ENCODE measurements at regions not wholly inside any gene's neighbourhood (a gene's known extent, or its start where the extent isn't known, plus 50 kb on each side); places are given as distances from the start of the nearest gene placed in this dataset.

GRCh38 chr5:173762930-173763329, 125.2 kb upstream of the CPEB4 start:
- no peaks in the 10 kb centered on the region for H3K4me1 Mint-ChIP-seq
- ChIA-PET CTCF (no interaction called here), POLR2A (no interaction called here)
- no peaks in the 10 kb centered on the region for H3K36me3 Mint-ChIP-seq
- no peaks in the 10 kb centered on the region for H3K4me1 ChIP-seq (ENCODE audit: control insufficient read depth in 2 of 2, insufficient read depth in 2 of 2, low read length in 2 of 2)
- peaks cover 0 to 7% (median 6%) of the 10 kb centered on the region in 5 donors for H3K27me3 Mint-ChIP-seq
- H3K9me3 Mint-ChIP-seq: no peaks in the 10 kb centered on the region
- no peaks in the 10 kb centered on the region for H3K9me3 ChIP-seq (ENCODE audit: control insufficient read depth in 2 of 3, low read length in 3 of 3)
- intact Hi-C loops (cut with micrococcal nuclease): no loop called here
- DNase-seq (no peak), ATAC-seq (no peak)
- H3K4me3 ChIP-seq (ENCODE audit: low read length): no peak overlapping the region
- no peaks in the 10 kb centered on the region for H3K27me3 ChIP-seq (ENCODE audit: control insufficient read depth in 2 of 2, insufficient read depth in 2 of 2, low read length in 2 of 2)
- H3K27ac Mint-ChIP-seq: no peak overlapping the region
- H3K27ac ChIP-seq (ENCODE audit: low read depth, low read length): no peak overlapping the region
- no peak overlapping the region for H3K4me3 Mint-ChIP-seq
- H3K36me3 ChIP-seq (ENCODE audit: control insufficient read depth in 2 of 3, insufficient read depth in 3 of 3, low read length in 3 of 3): no peaks in the 10 kb centered on the region

- peaks cover 0 to 7% (median 6%) of the 10 kb centered on the region in 5 donors for H3K27me3 Mint-ChIP-seq
- intact Hi-C loops (cut with micrococcal nuclease): no loop called here
- no peaks in the 10 kb centered on the region for H3K36me3 Mint-ChIP-seq
- POLR2A ChIA-PET: no interaction called here
- H3K4me3 ChIP-seq (ENCODE audit: low read length): no peak overlapping the region
- no peaks in the 10 kb centered on the region for H3K4me1 ChIP-seq (ENCODE audit: control insufficient read depth in 2 of 2, insufficient read depth in 2 of 2, low read length in 2 of 2)
- no peaks in the 10 kb centered on the region for H3K9me3 ChIP-seq (ENCODE audit: control insufficient read depth in 2 of 3, low read length in 3 of 3)
- no peaks in the 10 kb centered on the region for H3K9me3 Mint-ChIP-seq
- no peak for ATAC-seq
- H3K27me3 ChIP-seq (ENCODE audit: control insufficient read depth in 2 of 2, insufficient read depth in 2 of 2, low read length in 2 of 2): no peaks in the 10 kb centered on the region
- CTCF ChIA-PET: interaction anchor here (0.5 kb wide), 1 partner anchor 57 kb away, joined by 3 read pairs; no protein-coding TSS in a partner anchor
- no peak for DNase-seq
- no peak overlapping the region for H3K4me3 Mint-ChIP-seq
- no peaks in the 10 kb centered on the region for H3K4me1 Mint-ChIP-seq
- H3K36me3 ChIP-seq (ENCODE audit: control insufficient read depth in 2 of 3, insufficient read depth in 3 of 3, low read length in 3 of 3): no peaks in the 10 kb centered on the region
- no peak overlapping the region for H3K27ac ChIP-seq (ENCODE audit: low read depth, low read length)
- no peak overlapping the region for H3K27ac Mint-ChIP-seq
Measured at GRCh38 chr5:173763410-173763809, 124.7 kb upstream of the CPEB4 start.

GRCh38 chr5:173764332-173765028, 123.7 kb upstream of the CPEB4 start:
- Histone ChIP-seq H3K4me3 (ENCODE audit: low read length) (no peak overlapping the region), H3K4me1 (ENCODE audit: control insufficient read depth in 2 of 2, insufficient read depth in 2 of 2, low read length in 2 of 2) (no peaks in the 10 kb centered on the region), H3K27me3 (ENCODE audit: control insufficient read depth in 2 of 2, insufficient read depth in 2 of 2, low read length in 2 of 2) (no peaks in the 10 kb centered on the region), H3K36me3 (ENCODE audit: control insufficient read depth in 2 of 3, insufficient read depth in 3 of 3, low read length in 3 of 3) (no peaks in the 10 kb centered on the region), H3K9me3 (ENCODE audit: control insufficient read depth in 2 of 3, low read length in 3 of 3) (no peaks in the 10 kb centered on the region), H3K27ac (ENCODE audit: low read depth, low read length) (no peak overlapping the region)
- Mint-ChIP-seq H3K9me3 (no peaks in the 10 kb centered on the region), H3K36me3 (no peaks in the 10 kb centered on the region), H3K4me1 (no peaks in the 10 kb centered on the region), H3K4me3 (no peak overlapping the region), H3K27ac (no peak overlapping the region), H3K27me3 (peaks cover 0 to 7% (median 6%) of the 10 kb centered on the region in 5 donors)
- ChIA-PET POLR2A (no interaction called here), CTCF (no interaction called here)
- ATAC-seq: peak; percentile 70
- intact Hi-C loops (cut with micrococcal nuclease): no loop called here
- DNase-seq: no peak

- Histone ChIP-seq H3K36me3 (ENCODE audit: control insufficient read depth in 2 of 3, insufficient read depth in 3 of 3, low read length in 3 of 3) (no peaks in the 10 kb centered on the region), H3K4me1 (ENCODE audit: control insufficient read depth in 2 of 2, insufficient read depth in 2 of 2, low read length in 2 of 2) (no peaks in the 10 kb centered on the region), H3K4me3 (ENCODE audit: low read length) (no peak overlapping the region), H3K9me3 (ENCODE audit: control insufficient read depth in 2 of 3, low read length in 3 of 3) (no peaks in the 10 kb centered on the region), H3K27ac (ENCODE audit: low read depth, low read length) (no peak overlapping the region), H3K27me3 (ENCODE audit: control insufficient read depth in 2 of 2, insufficient read depth in 2 of 2, low read length in 2 of 2) (no peaks in the 10 kb centered on the region)
- Mint-ChIP-seq H3K9me3 (no peaks in the 10 kb centered on the region), H3K4me1 (no peaks in the 10 kb centered on the region), H3K27me3 (peaks cover 0 to 7% (median 6%) of the 10 kb centered on the region in 5 donors), H3K36me3 (no peaks in the 10 kb centered on the region), H3K27ac (no peak overlapping the region), H3K4me3 (no peak overlapping the region)
- ATAC-seq (no peak), DNase-seq (no peak)
- intact Hi-C loops (cut with micrococcal nuclease): no loop called here
- ChIA-PET CTCF (no interaction called here), POLR2A (no interaction called here)
Measured at GRCh38 chr5:173765029-173765644, 123.0 kb upstream of the CPEB4 start.

- no peaks in the 10 kb centered on the region for H3K9me3 Mint-ChIP-seq
- no peak for DNase-seq
- no peak overlapping the region for H3K27ac Mint-ChIP-seq
- H3K36me3 Mint-ChIP-seq: no peaks in the 10 kb centered on the region
- Histone ChIP-seq H3K36me3 (ENCODE audit: control insufficient read depth in 2 of 3, insufficient read depth in 3 of 3, low read length in 3 of 3) (no peaks in the 10 kb centered on the region), H3K4me3 (ENCODE audit: low read length) (no peak overlapping the region), H3K27ac (ENCODE audit: low read depth, low read length) (no peak overlapping the region), H3K27me3 (ENCODE audit: control insufficient read depth in 2 of 2, insufficient read depth in 2 of 2, low read length in 2 of 2) (no peaks in the 10 kb centered on the region), H3K9me3 (ENCODE audit: control insufficient read depth in 2 of 3, low read length in 3 of 3) (no peaks in the 10 kb centered on the region), H3K4me1 (ENCODE audit: control insufficient read depth in 2 of 2, insufficient read depth in 2 of 2, low read length in 2 of 2) (no peaks in the 10 kb centered on the region)
- ChIA-PET CTCF (no interaction called here), POLR2A (no interaction called here)
- no peak overlapping the region for H3K4me3 Mint-ChIP-seq
- no peaks in the 10 kb centered on the region for H3K4me1 Mint-ChIP-seq
- peaks cover 0 to 7% (median 6%) of the 10 kb centered on the region in 5 donors for H3K27me3 Mint-ChIP-seq
- intact Hi-C loops (cut with micrococcal nuclease): no loop called here
- ATAC-seq: no peak
Measured at GRCh38 chr5:173765661-173766060, 122.5 kb upstream of the CPEB4 start.

- no peak overlapping the region for H3K27ac Mint-ChIP-seq
- ChIA-PET POLR2A (no interaction called here), CTCF (no interaction called here)
- no peaks in the 10 kb centered on the region for H3K4me1 Mint-ChIP-seq
- no peak overlapping the region for H3K27ac ChIP-seq (ENCODE audit: low read depth, low read length)
- no peaks in the 10 kb centered on the region for H3K4me1 ChIP-seq (ENCODE audit: control insufficient read depth in 2 of 2, insufficient read depth in 2 of 2, low read length in 2 of 2)
- no peaks in the 10 kb centered on the region for H3K27me3 Mint-ChIP-seq
- no peaks in the 10 kb centered on the region for H3K9me3 Mint-ChIP-seq
- H3K27me3 ChIP-seq (ENCODE audit: control insufficient read depth in 2 of 2, insufficient read depth in 2 of 2, low read length in 2 of 2): no peaks in the 10 kb centered on the region
- H3K36me3 Mint-ChIP-seq: no peaks in the 10 kb centered on the region
- no peaks in the 10 kb centered on the region for H3K36me3 ChIP-seq (ENCODE audit: control insufficient read depth in 2 of 3, insufficient read depth in 3 of 3, low read length in 3 of 3)
- H3K4me3 Mint-ChIP-seq: no peak overlapping the region
- ATAC-seq (no peak), DNase-seq (no peak)
- H3K4me3 ChIP-seq (ENCODE audit: low read length): no peak overlapping the region
- intact Hi-C loops (cut with micrococcal nuclease): no loop called here
- no peaks in the 10 kb centered on the region for H3K9me3 ChIP-seq (ENCODE audit: control insufficient read depth in 2 of 3, low read length in 3 of 3)
Measured at GRCh38 chr5:173767574-173768266, 120.4 kb upstream of the CPEB4 start.

Data from naive thymus-derived CD4-positive, alpha-beta T cell (primary cell).